ENCODE measurements at regions not wholly inside any gene's neighbourhood (a gene's known extent, or its start where the extent isn't known, plus 50 kb on each side); places are given as distances from the start of the nearest gene placed in this dataset.

DNA sequence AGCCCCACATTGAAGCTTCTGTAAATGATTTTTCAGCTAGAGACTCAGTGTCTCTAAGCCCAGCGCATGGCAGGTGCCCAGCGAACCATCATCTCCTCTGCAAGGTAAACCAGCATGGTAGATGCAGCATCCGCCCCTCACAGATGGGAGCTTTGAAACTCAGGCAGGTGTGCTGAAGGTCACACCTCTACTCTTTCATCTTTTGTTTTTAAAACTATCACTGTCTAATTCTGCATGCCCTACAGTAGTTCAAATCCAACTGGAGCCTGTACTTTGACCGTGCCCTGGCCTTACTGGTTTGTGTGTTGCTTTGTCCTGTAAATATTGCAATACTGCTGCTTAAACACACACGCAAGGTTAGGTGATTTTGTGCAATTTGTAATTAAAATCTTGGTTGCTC is 831.1 kb downstream of the GALR1 start:
- TF ChIP-seq CTCF (IDR thresholded peaks at IDR 0.05) = no peak
- H3K27ac Mint-ChIP-seq = no peak overlapping the region
- H3K9me3 Mint-ChIP-seq = no peaks in the 10 kb centered on the region
- H3K27me3 Mint-ChIP-seq (ENCODE audit: low read depth, poor library complexity) = no peaks in the 10 kb centered on the region
- H3K36me3 Mint-ChIP-seq (ENCODE audit: low read depth) = no peaks in the 10 kb centered on the region
- H3K4me3 Mint-ChIP-seq = no peak overlapping the region
- DNase-seq = no peak
- H3K4me1 Mint-ChIP-seq = peaks cover 36% of the 10 kb centered on the region

- Mint-ChIP-seq H3K9me3 (no peaks in the 10 kb centered on the region), H3K4me1 (peaks cover 31% of the 10 kb centered on the region), H3K27ac (no peak overlapping the region), H3K27me3 (ENCODE audit: low read depth, poor library complexity) (no peaks in the 10 kb centered on the region), H3K36me3 (ENCODE audit: low read depth) (no peaks in the 10 kb centered on the region), H3K4me3 (no peak overlapping the region)
- TF ChIP-seq CTCF (IDR thresholded peaks at IDR 0.05) = no peak
- no peak for DNase-seq
Measured at GRCh38 chr18:78082816-78083215, 833.2 kb downstream of the GALR1 start.

DNA sequence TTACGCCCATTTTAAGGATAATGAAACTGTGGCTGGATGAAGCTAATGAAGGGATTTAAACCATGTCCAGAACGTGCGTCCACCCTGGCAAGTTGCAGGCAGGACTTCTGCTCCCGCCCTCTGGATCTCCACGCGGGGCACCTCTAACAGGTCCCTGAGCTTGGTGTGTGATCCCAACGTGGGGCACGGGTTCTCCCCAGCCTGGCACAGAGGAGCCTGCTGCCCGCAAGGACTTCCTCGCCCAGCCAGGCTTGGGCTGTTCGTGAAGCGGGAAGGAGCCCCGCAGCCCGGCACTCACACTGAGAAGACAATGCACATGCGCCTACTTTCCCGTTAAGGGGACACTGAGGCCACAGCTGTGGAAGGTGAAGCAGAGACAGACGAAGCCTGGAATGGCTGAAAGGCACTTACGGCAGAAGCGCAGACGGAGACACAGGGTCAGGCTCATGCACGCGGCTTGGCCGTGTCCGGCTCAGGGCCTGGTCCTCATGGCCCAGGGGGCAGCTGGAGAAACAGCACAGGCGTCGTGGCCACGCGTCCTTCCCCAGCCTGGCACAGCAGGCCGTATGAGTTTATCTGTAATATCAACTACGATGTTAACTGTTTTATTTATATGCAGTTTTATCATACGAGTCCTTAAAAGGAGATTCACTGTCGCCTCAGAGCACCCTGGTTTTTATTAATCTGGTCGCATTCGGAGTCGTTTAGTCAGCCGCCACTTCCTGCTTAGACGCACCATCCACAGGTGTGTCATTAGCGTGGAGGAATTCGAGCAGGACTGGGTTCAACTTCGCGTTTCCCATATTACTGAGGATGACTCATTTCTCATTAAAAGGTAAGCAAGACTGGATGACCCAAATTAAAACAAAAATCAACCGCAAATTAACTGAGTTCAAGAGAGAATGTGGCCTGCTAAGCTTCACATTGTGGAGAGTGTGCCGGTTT is 835.9 kb downstream of the GALR1 start:
- Mint-ChIP-seq H3K4me3 (no peak overlapping the region), H3K4me1 (peaks cover 24% of the 10 kb centered on the region), H3K36me3 (ENCODE audit: low read depth) (no peaks in the 10 kb centered on the region), H3K27ac (peak overlapping the region; percentile 74), H3K27me3 (ENCODE audit: low read depth, poor library complexity) (peaks cover 3% of the 10 kb centered on the region), H3K9me3 (no peaks in the 10 kb centered on the region)
- no peak for TF ChIP-seq CTCF (IDR thresholded peaks at IDR 0.05)
- DNase-seq = no peak

DNA sequence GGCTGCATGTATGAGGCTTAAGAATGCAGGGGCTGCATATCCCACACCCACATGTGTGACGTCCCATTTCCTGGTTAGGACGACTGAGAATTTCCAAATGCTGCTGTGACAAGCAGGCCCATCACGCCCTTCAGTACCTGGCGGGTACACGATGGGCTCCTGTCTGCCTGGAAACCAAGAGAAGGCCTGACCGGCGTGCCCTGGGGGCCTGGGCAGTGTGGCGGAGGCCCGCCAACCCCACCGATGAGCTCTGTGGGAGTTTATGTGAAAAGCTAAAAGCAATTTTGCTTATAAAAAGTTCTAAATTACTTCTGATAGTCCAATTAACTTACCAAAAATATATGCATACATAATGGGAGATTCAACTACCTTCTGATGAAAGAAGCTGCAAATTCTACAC is 837.3 kb downstream of the GALR1 start:
- no peak overlapping the region for H3K4me3 Mint-ChIP-seq
- H3K4me1 Mint-ChIP-seq = peaks cover 21% of the 10 kb centered on the region
- H3K27ac Mint-ChIP-seq = no peak overlapping the region
- peaks cover 3% of the 10 kb centered on the region for H3K27me3 Mint-ChIP-seq (ENCODE audit: low read depth, poor library complexity)
- no peak for DNase-seq
- H3K36me3 Mint-ChIP-seq (ENCODE audit: low read depth) = no peaks in the 10 kb centered on the region
- no peaks in the 10 kb centered on the region for H3K9me3 Mint-ChIP-seq
- no peak for TF ChIP-seq CTCF (IDR thresholded peaks at IDR 0.05)

- Mint-ChIP-seq H3K27ac (no peak overlapping the region), H3K4me1 (peaks cover 21% of the 10 kb centered on the region), H3K36me3 (ENCODE audit: low read depth) (no peaks in the 10 kb centered on the region), H3K9me3 (no peaks in the 10 kb centered on the region), H3K4me3 (no peak overlapping the region), H3K27me3 (ENCODE audit: low read depth, poor library complexity) (peaks cover 3% of the 10 kb centered on the region)
- DNase-seq = no peak
- no peak for TF ChIP-seq CTCF (IDR thresholded peaks at IDR 0.05)
Measured at GRCh38 chr18:78087338-78087737, 837.7 kb downstream of the GALR1 start.

- Mint-ChIP-seq H3K27me3 (ENCODE audit: low read depth, poor library complexity) (peaks cover 6% of the 10 kb centered on the region), H3K4me1 (peaks cover 17% of the 10 kb centered on the region), H3K27ac (no peak overlapping the region), H3K36me3 (ENCODE audit: low read depth) (no peaks in the 10 kb centered on the region), H3K9me3 (no peaks in the 10 kb centered on the region), H3K4me3 (no peak overlapping the region)
- DNase-seq = no peak
- TF ChIP-seq CTCF (IDR thresholded peaks at IDR 0.05) = no peak
Measured at GRCh38 chr18:78090584-78090983, 840.9 kb downstream of the GALR1 start.
